HG02610 (cell line): ENCODE measurements at regions not wholly inside any gene's neighbourhood (a gene's known extent, or its start where the extent isn't known, plus 50 kb on each side); places are given as distances from the start of the nearest gene placed in this dataset.
"Not testable (repeated sequence)": the region's sequence is repeated elsewhere in the genome, so short reads cannot be mapped to it uniquely, and the experiment has no call there.

ENCODE experiments used
- ATAC-seq: cut with Tn5 transposase; IDR thresholded peaks from one replicate; pipeline ENCODE4 v1.9.1; 2021; ENCODE audit warnings: mild to moderate bottlenecking, moderate library complexity; ENCODE audit not compliant: unreplicated experiment

DNA sequence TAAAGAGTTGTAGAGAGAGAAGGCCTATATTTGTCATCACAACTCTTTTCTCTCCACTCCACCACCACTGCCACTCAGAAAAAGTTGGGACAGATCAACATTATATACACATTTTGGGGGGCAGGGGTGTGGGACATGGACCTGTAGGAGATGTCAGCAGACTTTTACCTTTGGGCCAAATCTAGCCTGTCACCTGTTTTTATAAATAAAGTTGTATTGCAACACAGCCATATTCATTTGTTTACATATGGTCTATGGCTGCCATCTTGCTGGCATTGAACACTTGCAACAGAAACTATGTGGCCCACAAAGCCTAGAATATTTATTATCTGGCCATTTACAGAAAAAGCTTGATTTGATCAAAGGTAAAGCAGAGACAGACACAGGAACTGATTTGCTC lies 250.7 kb downstream of the BTG1 start:
- no peak for ATAC-seq

DNA sequence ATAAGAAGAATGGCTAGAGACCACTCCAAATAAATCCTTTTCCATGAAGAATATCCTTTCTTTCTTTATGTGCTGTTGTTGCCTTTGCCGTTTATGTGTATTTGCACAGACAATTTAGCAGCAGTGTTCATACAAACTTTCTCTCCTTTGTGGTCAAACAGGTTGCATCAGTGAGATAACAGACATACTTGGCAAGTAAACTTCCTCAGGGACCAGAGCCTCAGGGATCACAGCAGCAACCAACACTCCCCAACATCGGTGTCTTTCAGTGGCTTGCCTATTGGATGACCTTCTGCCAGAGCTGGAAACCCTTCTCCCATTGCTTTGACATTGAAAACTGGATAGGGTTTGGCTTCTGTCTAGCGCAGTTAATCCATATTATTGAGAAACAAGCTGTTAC lies 252.2 kb downstream of the BTG1 start:
- no peak for ATAC-seq

DNA sequence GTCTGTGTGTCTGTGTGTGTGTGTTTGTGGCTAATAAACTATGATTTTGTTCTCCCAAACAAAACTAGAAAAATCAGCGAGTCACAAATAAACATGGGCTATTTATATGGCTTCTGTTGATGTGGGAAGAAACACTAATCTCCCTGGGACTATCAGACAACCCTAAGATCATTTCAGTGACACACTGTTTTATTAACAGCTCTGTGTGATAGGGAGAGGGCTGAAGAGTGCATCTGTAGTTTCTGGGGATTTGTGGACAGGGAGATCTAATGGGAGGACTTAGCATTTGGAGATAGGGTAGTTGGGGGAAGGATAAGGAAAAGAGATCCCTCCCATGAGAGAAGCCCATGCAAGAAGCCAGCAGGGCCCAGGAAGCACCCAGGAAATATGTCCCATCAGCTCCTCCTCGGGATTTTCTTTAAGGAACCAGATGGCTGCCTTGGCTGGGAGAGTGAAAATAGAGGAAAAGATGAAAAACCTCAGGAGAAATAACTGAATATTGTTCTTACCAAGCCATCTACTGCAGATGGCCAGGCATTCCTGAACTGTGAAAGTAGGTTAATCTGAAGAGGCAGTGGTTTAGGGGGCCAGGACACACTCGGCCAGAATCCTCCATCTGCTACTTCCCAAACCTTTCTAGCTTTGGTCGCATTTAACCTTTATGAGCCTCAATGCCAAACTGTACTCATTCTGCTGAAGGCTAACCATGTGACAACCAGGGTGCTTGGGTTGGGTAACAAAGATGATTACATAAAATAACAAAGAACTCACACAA lies 253.4 kb downstream of the BTG1 start:
- no peak for ATAC-seq

DNA sequence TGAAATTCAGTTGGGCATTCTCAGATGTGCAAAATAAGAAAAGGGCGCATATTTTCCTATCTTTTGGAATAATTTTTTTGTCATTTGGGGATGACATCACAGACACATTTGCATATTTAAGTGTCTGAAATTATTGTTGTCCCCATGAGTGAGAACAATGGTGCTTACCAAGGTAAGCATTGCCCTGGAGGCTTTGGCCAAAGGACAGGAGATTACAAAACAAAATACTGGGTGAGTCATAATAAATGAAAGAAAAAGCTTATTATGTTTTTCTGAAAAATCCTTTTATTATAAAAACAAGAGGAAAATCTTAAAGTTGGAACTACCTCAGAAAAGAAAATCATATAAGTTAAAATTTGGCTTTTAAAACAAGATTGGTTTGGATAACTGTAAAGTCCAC lies 254.9 kb downstream of the BTG1 start:
- ATAC-seq = no peak

DNA sequence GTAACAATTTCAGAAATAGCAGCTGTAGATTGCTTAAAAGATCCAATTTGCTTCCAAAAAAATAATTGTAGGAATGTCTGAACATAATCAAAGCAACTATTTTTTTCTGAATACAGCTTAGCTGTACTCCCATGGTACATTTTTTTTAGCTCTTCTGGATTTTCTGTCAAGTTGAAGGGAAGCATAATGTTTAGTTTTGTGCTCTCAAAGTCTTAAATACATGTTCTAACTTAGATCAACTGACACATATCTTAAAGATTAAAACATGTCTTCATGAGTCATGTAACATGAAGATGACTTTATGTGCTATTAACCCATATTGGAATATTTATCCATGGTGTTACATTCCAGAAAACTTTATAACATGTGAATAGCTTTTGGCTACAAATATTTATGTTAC lies 255.7 kb downstream of the BTG1 start:
- no peak for ATAC-seq

DNA sequence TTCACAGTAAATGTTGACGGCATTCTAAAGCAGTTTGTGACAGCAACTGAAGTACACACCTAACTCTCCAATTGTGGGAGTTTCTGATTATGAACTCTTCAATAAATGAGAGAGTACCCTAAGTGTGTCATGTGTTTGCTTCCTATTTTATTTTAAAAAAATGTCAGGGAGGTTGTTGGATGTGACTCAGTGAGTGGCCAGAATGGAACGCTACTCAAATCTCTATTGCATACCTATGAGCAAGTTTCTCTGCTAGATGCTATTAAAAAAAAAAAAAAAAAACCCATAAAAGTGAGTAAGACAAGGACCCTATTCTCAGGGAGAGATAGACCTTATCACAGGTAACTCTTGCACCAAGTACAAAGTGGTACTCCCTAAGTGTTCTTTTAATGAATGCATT lies 256.6 kb downstream of the BTG1 start:
- no peak for ATAC-seq

DNA sequence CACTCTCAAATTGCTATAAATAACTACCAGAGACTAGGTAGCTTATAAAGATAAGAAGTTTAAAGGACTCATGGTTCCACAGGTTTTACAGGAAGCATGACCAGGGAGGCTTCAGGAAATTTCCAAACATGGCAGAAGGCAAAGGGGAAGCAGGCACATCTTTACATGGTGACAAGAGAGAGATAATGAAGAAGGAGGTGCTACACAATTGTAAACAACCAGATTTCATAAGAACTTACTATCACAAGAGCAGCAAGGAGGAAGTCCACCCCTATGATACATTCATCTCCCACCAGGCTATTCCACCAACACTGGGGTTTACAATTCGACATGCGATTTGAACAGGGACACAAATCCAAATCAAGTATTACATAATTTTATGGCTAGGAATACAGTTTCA lies 257.7 kb downstream of the BTG1 start:
- ATAC-seq = no peak

DNA sequence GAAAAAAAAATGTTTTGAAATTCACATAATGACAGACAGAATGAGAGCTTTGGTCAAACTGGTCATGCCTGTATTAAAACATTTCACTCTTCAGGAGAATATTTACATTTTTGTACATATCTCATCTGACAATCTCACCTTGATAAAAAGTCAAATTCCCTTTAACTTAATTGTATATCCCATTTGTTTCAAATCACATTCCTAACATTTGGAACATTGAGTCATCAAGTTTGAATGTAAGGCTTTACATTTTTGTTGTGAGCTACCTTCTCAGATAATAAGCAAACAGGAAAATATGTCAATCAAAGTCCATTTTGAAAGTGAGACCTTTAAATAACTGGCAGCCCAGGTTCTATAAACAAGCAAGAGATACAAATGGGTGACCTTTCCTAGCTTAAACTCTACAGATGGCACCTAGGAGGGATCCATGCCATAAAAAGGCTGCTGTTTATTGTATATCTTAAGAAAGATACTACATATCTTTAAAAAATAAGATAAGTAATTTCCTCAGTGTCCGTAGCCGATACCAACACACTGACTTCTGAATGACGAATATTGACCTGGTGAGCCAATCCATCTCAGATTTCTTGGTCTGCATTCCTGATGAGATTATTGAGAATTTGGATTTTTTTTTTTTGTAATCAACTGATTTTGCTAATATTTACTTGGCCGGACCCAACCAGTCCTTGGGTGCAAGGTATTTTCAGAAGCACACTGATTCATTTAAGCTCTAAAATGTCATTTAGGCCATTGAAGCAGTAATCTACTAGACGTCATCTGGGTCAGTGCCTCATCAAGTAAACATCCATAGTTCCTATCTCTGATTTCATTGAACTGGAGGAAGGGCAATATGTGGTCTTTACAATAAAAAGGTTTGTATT lies 259.6 kb downstream of the BTG1 start:
- no peak for ATAC-seq

DNA sequence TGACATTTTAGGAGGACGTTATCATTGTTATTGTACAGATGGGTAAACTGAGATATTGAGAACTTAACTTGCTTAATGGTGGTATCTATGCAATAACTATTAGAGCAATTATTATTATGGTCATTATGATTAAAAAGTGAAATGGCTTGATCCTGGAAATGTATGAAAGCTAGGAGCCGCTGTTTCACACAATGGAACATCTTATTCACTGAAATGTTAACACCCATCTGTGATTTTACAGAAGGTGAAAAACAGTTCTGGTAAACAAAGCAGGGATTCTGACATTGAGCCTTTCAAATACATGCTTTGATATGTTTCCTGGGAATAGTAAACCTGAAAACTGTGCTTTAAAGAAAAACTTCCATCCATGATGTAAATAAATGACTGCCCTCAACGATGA lies 261.4 kb downstream of the BTG1 start:
- no peak for ATAC-seq

DNA sequence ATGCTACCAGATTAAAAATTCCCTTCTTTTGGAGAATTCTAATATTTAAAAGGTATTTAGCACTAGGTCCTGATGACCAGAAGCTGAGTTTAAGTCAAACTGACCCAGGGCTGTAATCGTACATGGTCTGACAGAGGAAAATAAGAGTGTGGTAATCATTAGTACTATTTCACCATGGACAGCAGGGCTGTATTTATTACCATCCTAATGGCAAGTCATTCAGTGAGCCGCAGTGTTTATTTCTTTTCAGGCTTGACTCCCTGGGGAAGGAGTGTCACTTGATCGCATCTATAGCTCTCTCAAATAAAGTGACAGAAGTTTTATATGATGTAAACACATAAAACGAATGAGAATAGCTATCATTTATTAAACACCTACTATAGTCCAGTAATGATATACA lies 261.8 kb downstream of the BTG1 start:
- ATAC-seq = no peak

DNA sequence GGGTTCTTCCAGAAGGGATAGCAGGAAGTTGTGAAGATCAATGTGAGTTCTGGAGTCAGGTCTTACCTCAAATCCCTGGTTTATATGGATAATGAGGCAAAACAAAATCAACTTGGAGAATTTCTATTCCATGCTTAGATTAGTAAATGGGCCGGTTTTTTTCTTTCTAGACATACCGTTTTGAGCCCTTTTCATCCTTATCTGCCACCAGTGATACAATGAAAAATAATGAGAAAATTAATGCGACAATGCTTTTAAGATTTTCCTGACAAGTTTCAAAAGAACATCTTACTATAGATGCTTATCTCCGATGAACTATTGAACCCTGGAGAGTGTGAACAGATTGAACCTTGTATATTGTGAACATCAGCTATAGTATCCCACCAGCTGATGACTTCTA lies 262.7 kb downstream of the BTG1 start:
- ATAC-seq = no peak

DNA sequence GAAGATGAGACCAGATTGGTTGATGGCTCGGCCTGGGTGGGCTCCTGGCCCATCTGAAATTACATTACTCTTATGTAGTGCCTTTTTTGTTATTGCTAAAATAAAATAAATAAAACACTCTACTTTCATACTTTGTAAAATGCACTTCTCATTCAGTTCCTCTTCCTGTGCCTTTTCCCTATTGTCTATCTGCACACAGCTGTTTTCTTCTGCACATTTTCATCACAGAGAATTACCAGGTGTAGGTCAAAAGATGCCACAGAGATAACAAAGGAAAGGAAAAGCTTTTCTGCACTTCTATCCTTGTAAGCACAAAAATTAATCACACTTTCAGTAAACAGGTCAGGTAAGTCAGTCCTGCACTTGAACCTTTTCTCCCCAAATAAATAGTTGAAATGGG lies 265.1 kb downstream of the BTG1 start:
- ATAC-seq = no peak

DNA sequence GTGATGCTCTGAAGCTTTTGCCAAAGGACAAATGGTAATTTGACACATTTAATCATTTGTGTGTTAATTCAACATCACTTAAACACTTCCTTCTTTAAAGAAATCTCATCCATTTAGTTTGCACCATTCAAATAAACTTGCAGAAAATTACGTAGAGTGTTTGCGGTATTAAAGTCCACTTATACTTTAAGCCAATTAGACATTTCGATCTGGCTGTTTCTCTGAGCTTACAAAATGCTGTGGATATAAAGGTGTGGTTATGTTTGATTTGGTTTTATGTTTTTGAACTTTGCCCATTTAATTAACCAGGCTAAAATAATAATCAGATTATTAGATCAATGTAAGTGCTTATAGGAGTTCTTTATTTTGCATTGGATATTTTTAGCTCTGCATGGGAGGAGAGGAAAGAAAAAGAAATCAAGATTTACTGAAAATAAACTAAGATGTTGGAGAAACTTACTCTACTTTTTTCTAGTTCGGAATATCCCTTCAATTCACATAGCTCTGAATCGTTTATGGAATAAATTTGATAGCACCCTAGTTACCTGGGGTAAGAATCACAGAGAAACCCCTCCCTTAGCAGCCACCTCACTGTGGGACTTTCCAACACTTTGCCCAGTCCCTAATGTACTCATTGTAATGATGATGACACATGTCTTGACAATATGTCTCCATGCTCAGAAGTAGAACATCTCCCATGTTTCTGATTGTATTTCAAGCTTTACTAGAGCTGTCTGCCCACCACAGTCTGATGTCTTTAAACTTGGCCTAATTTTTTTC lies 268.0 kb downstream of the BTG1 start:
- ATAC-seq = peak; percentile 73

DNA sequence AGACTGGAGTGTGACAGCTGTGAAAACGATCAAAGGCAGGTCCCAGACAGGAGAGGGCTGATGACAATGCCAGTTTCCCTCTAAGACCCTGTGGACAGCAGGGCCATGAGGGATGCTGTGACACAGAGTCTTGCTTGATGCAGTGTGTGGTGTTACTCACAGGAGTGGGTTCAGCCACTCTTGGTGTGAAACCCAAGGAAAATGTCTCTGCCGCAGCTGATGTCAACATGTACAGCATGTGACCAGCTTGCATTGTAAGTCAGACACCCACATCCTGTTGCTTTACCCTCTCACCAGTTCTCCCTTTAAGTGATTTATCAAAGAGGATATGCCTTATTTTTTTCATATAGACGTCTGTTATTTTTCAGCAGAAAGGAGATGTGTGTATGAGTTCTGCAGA lies 268.6 kb downstream of the BTG1 start:
- peak; percentile 89 for ATAC-seq

DNA sequence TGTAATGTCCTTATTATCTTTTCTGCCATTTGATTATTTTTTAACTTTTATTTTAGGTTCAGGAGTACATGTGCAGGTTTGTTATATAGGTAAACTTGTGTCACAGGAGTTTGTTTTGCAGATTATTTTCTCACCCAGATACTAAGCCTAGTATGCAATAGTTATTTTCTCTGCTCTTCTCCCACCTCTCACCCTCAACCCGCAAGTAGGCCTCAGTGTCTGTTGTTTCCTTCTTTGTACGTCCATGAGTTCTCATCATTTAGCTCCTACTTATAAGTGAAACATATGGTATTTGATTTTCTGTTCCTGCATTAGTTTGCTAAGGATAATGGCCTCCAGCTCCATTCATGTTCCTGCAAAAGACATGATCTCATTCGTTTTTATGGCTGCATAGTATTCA lies 270.0 kb downstream of the BTG1 start:
- not testable (repeated sequence) for ATAC-seq

DNA sequence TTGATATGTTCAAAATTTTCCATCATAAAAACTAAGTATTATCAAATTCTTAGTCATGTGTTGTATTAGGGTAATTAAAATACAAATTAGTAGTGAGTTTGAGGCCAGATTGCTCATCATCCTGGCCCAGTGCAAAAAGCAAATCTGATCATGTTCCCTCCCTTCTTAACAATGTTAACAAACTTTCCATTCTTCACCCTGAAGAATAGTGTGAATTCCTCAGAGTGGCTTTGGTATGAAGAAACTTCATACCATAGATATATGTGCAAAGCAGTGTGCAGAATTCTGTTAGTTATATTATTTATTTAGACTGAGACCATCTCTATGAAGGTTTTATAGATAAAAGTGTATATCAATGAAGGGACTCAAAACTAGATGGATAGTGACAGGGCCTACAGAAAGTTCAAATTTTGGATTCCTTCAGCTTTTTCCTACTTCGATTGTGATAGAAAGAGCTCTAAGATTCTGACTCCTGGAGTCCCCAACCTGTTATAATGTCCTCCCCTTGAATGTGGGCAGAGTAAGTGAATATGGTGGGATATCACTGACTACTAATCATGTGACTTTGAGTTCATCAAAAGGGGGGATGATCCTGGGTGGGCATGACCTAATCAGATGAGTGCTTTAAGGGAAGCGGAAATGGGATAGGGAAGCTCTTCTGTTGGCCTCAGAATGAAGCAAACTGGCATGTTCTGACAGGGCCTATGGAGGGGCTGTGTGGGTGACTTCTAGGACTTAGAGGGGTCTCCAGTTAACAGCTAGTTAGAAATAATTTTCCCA lies 271.4 kb downstream of the BTG1 start:
- ATAC-seq = no peak

DNA sequence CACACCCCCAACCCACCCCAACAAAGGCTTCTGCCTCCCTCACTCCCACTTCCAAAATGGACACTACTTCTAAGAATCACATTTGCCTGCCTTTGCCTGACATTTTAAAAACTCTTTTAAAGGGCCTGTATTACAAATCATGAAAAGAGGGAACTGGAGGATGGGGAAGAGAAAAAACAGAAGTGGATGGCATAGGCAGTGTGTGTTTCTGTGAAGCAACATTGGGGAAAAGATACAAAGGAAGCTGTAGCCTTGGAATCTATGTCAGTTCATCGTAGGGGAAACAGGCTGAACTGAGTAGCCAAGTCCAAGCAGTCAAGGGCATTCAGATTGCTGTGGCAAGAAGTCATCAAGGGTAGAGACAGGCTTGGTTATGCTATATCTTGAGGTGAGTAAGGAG lies 273.9 kb downstream of the BTG1 start:
- ATAC-seq = no peak

DNA sequence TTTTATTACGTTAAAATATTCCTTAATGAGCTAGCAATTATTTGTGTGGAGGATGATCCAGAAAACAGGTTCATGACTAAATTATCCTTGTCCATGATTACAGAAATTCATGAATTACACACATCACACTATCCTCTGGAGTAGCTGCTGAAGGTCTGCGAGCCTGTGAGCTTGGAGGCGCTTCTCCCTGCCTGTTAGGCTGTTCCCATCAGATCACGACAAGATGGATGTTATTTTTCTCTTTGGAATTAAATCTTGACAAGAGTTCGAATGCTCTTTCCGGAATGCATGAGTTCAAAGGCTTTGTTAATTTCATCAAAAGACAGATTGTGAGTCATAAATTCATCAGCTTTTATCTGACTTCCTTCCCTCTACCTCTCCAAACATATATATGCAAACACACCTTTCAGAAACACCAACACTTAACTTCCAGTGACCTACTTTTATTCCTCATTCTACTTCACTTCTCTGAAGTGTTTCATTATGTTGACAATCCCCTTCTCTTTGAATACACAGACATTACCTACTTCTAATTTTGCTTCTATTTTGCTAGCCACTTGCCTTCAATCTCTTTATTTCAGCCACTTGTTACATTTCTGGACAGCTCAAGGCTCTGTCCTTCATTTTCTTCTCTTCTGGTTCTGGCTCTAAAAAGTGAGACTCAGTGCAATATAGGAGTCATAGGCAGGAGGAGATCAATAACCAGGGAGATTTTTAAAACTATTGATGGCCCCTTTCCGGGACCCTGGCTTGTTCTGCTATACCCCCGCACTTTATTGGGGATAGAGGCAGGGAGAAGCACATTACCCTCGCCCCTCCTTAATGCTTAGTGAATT lies 274.6 kb downstream of the BTG1 start:
- no peak for ATAC-seq

DNA sequence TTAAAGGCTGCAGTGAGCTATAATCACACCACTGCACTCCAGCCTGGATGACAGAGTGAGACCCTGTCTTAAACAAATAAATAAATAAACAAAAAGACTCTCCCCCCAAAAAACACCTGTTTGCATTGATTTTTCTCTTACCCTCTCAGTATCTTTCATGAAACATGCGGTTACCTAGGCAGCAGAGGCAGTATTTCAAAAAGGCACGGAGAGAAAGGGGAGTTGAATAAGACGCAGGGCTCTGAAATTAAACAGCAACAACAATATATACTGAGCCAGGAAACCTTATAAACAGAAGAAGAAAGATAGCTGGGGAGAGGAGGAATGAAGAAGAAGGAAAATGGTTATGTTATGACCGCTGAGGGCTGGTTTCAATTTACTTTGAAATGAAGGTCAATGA lies 277.6 kb downstream of the BTG1 start:
- no peak for ATAC-seq

DNA sequence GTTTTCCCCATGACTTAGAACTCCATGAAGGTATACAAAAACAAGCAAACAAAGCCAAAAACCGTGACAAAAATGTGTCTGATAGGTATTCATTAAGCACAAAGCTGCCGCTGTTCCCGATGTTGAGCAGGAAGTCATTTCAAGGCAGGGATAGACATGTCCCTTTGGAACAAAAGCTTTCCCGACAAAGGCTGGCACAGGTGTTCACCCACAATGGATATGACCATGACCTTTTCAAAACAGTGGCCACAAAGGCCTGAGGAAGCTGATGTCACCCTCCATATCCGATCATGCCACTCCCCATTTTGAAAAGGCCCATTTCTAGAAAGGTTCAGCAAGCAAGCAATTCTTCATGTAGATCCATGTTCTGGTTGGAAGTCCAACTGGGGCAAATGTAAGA lies 279.1 kb downstream of the BTG1 start:
- no peak for ATAC-seq
